HG03280 (cell line): ENCODE measurements at regions not wholly inside any gene's neighbourhood (a gene's known extent, or its start where the extent isn't known, plus 50 kb on each side); places are given as distances from the start of the nearest gene placed in this dataset.

Source experiments
- ATAC-seq: cut with Tn5 transposase; IDR thresholded peaks from one replicate; pipeline ENCODE4 v1.9.1; 2021; ENCODE audit warnings: mild to moderate bottlenecking, moderate library complexity; ENCODE audit not compliant: unreplicated experiment

- no peak for ATAC-seq
These were observed 60.0 kb upstream of the NMNAT3 start for GRCh38 chr3:139737682-139738361.

GRCh38 chr3:139735191-139735590, 57.4 kb upstream of the NMNAT3 start:
- ATAC-seq: no peak

DNA sequence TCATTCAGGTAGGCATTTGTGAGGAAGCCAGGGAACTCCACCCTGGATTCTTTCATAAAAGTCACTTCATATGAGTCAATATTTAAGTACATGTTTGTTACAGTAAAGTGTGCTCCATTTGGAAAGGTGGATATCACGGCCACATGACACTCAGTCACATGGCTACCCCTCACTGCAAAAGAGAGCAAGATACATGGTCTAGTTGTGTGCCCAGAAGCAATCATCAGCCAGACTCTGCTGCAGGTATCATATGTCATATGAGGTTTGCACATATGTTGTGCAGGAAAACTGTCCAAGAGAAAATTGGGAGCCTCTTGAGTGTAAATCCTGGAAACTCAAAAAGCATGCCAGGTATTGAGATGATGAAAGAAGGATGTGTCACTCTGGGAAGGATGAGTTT, 55.0 kb upstream of the NMNAT3 start:
- no peak for ATAC-seq

- no peak for ATAC-seq
These were observed 51.5 kb upstream of the NMNAT3 start for GRCh38 chr3:139729300-139729699.

DNA sequence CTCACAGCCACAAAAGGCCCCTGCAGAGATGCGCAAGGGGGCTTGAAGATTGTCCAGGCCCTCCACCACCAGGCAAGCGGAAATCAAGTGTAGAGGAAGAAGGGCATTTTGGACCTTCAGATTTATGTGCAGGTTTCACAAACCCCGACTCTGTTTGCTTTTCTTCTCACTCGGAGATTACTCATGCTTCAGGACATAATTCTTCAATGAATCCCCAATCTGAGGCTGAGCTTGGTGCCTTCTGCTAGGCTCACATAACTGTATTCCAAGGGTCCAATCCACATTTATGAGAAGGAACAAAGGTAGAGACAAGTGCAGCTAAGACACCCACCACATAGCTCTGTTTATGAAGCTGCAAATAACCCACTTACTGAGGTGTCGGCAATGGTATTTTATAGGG, 50.6 kb upstream of the NMNAT3 start:
- no peak for ATAC-seq
